Endothelial cell of umbilical vein (primary cell): ENCODE measurements at regions not wholly inside any gene's neighbourhood (a gene's known extent, or its start where the extent isn't known, plus 50 kb on each side); places are given as distances from the start of the nearest gene placed in this dataset.

Source experiments
- BruUV-seq: library from RNA; stranded (reverse); fragments of 400-500 nt; replicated peaks from 2 replicates; lab custom pipeline; 2021; lab: Mats Ljungman, UMichigan
- CTCF ChIA-PET: fragments of 300-600, 350-600 bp; sonication (Branson Sonifier 250); formaldehyde crosslinking; loops from one replicate; lab custom pipeline; 2021; ENCODE audit warnings: antibody characterized with exemption, inconsistent platforms; lab: Charles Lee
- POLR2A ChIA-PET: fragments of 300-600, 350-600 bp; sonication (Branson Sonifier 250); formaldehyde crosslinking; loops from one replicate; lab custom pipeline; 2021; ENCODE audit warnings: antibody characterized with exemption, inconsistent platforms; lab: Charles Lee
- DNase-seq: peaks from one replicate; pipeline ENCODE4 v3.0.0-alpha.2; 2011; ENCODE audit warnings: low read depth, low spot score
- FAIRE-seq: peaks from 2 replicates; lab custom pipeline; 2011; peaks lifted over from hg19 to GRCh38; lab: Jason Lieb, UNC
- H2AFZ ChIP-seq: 2 replicates; pipeline ENCODE4 v1.6.0; 2012; ENCODE audit warnings: low read depth, low read length, control low read depth, inconsistent platforms
- H3K27ac ChIP-seq: 2 replicates; pipeline ENCODE4 v1.5.1; 2011; ENCODE audit warnings: low read depth, mild to moderate bottlenecking, control low read depth, low read length, moderate library complexity; ENCODE audit not compliant: insufficient read depth
- H3K27me3 ChIP-seq, 2 experiments: 2 replicates each; pipeline versions ENCODE4 v1.6.0 to v1.6.1; 2011; ENCODE audit warnings: low read length in 2 of 2, mixed read lengths in 1 of 2; ENCODE audit not compliant: control insufficient read depth in 2 of 2, insufficient read depth in 2 of 2
- H3K36me3 ChIP-seq, 2 experiments: 2 replicates in 1 of 2; 3 replicates in 1 of 2; pipeline ENCODE4 v1.5.1; 2011; ENCODE audit warnings: low read length in 2 of 2, mild to moderate bottlenecking in 1 of 2, moderate library complexity in 1 of 2; ENCODE audit not compliant: control insufficient read depth in 2 of 2, insufficient read depth in 2 of 2; ENCODE audit errors: extremely low read depth in 1 of 2
- H3K4me1 ChIP-seq: 3 replicates; pipeline ENCODE4 v1.5.1; 2011; ENCODE audit warnings: mild to moderate bottlenecking, low read length; ENCODE audit not compliant: control insufficient read depth, insufficient read depth; ENCODE audit errors: extremely low read depth
- H3K4me2 ChIP-seq: 2 replicates; pipeline ENCODE4 v1.6.1; 2011; ENCODE audit warnings: low read length, control low read depth, mixed read lengths; ENCODE audit not compliant: insufficient read depth
- H3K4me3 ChIP-seq, 3 experiments: fragments of 200-600 bp in 1 of 3; sonication (generic), shearing (Covaris generic) in 1 of 3; replicated peaks in 1 of 3; 2 replicates each; pipeline ENCODE4 v1.5.1; 2011 to 2016; ENCODE audit warnings: control low read depth in 3 of 3, low read length in 3 of 3, mild to moderate bottlenecking in 2 of 3, inconsistent platforms in 1 of 3, low read depth in 1 of 3, moderate library complexity in 1 of 3; ENCODE audit not compliant: insufficient read depth in 1 of 3
- H3K79me2 ChIP-seq: 2 replicates; pipeline ENCODE4 v1.6.0; 2012; ENCODE audit warnings: low read length, inconsistent platforms; ENCODE audit not compliant: control insufficient read depth, insufficient read depth
- H3K9ac ChIP-seq: replicated peaks from 2 replicates; pipeline ENCODE3; 2011; ENCODE audit warnings: low read length, control low read depth; ENCODE audit not compliant: insufficient read depth; ENCODE audit errors: extremely low read depth
- H3K9me1 ChIP-seq: replicated peaks from 3 replicates; pipeline ENCODE4 v1.6.0; 2011; ENCODE audit warnings: mild to moderate bottlenecking, low read length; ENCODE audit not compliant: control insufficient read depth, insufficient read depth; ENCODE audit errors: extremely low read depth
- H3K9me3 ChIP-seq: replicated peaks from 2 replicates; pipeline ENCODE4 v1.5.1; 2012; ENCODE audit warnings: low read length, inconsistent platforms; ENCODE audit not compliant: control insufficient read depth, insufficient read depth
- H4K20me1 ChIP-seq: replicated peaks from 2 replicates; pipeline ENCODE3; 2011; ENCODE audit warnings: mild to moderate bottlenecking, low read length; ENCODE audit not compliant: control insufficient read depth, insufficient read depth; ENCODE audit errors: extremely low read depth
- CTCF ChIP-seq, 2 donors: IDR thresholded peaks; 1 replicate in 1 of 2; 2 replicates in 1 of 2; pipeline ENCODE4 v1.5.1; 2011; ENCODE audit warnings: low read length in 2 of 2, mild to moderate bottlenecking in 2 of 2, moderate library complexity in 2 of 2, control low read depth in 1 of 2, inconsistent platforms in 1 of 2, low read depth in 1 of 2; ENCODE audit not compliant: insufficient read depth in 1 of 2; ENCODE audit errors: extremely low read depth in 1 of 2
- EZH2 ChIP-seq: IDR thresholded peaks from 2 replicates; pipeline ENCODE4 v1.6.1; 2012; ENCODE audit warnings: borderline replicate concordance, low read depth, mild to moderate bottlenecking, moderate library complexity, low read length, inconsistent platforms; ENCODE audit not compliant: severe bottlenecking
- FOS ChIP-seq: IDR thresholded peaks from 2 replicates; pipeline ENCODE4 v1.6.1; 2011; ENCODE audit warnings: mild to moderate bottlenecking, low read length, moderate library complexity, borderline replicate concordance; ENCODE audit not compliant: insufficient read depth
- GATA2 ChIP-seq: IDR thresholded peaks from 2 replicates; pipeline ENCODE4 v1.7.0; 2011; ENCODE audit warnings: low read depth, mild to moderate bottlenecking, moderate library complexity, mixed read lengths, low read length; ENCODE audit not compliant: insufficient read length, insufficient read depth
- JUN ChIP-seq: IDR thresholded peaks from 2 replicates; pipeline ENCODE4 v1.6.1; 2011; ENCODE audit warnings: borderline replicate concordance, low read depth; ENCODE audit not compliant: insufficient read length, insufficient read depth
- MAX ChIP-seq: IDR thresholded peaks from 2 replicates; pipeline ENCODE4 v1.6.1; 2011; ENCODE audit not compliant: insufficient read depth, insufficient read length
- MYC ChIP-seq: IDR thresholded peaks from one replicate; pipeline ENCODE4 v1.6.1; 2011; ENCODE audit warnings: mild to moderate bottlenecking, low read depth, low read length
- POLR2A ChIP-seq: IDR thresholded peaks from 2 replicates; pipeline ENCODE4 v1.6.1; 2012; ENCODE audit warnings: low read depth, mild to moderate bottlenecking, control low read depth, low read length
- POLR2AphosphoS5 ChIP-seq: IDR thresholded peaks from 2 replicates; pipeline ENCODE4 v1.6.1; 2012; ENCODE audit warnings: low read depth, mild to moderate bottlenecking, control low read depth, low read length, moderate library complexity; ENCODE audit not compliant: insufficient read depth
- dilution Hi-C: fragments of 300-500 bp; cut with MboI; formaldehyde crosslinking; loops from one replicate; pipeline ENCODE4 v1.15.0; 2019; ENCODE audit warnings: low sequenced_read_pairs; ENCODE audit not compliant: extremely low pct_ligation_motif_present
- intact Hi-C: fragments of 100-400 bp; cut with micrococcal nuclease; formaldehyde crosslinking; loops from one replicate; pipeline ENCODE4 v1.10.0; 2022

GRCh38 chr2:223416815-223417610 is 185.1 kb downstream of the SCG2 start:
- dilution Hi-C loops (no loop called here), intact Hi-C loops (no loop called here)
- H3K27ac ChIP-seq, result no peak overlapping the region
- FAIRE-seq, result no peak
- TF ChIP-seq FOS, result no peak
- no peak for TF ChIP-seq CTCF (IDR thresholded peaks at IDR 0.05; ENCODE audit: extremely low read depth in 1 of 2, insufficient read depth in 1 of 2, low read depth in 1 of 2, low read length in 2 of 2)
- TF ChIP-seq MAX, result no peak
- TF ChIP-seq MYC, result no peak
- TF ChIP-seq JUN, result no peak
- no peak for TF ChIP-seq POLR2A
- TF ChIP-seq POLR2AphosphoS5, result no peak
- no peak for TF ChIP-seq EZH2
- TF ChIP-seq GATA2, result no peak
- no peak overlapping the region for H2AFZ ChIP-seq
- H3K9me1 ChIP-seq, result no peaks in the 10 kb centered on the region
- no peaks in the 10 kb centered on the region for H4K20me1 ChIP-seq
- H3K36me3 ChIP-seq, result no peaks in the 10 kb centered on the region
- ChIA-PET CTCF (no interaction called here), POLR2A (no interaction called here)
- no TSS peak for BruUV-seq
- no peaks in the 10 kb centered on the region for H3K27me3 ChIP-seq
- H3K4me2 ChIP-seq, result no peak overlapping the region
- no peaks in the 10 kb centered on the region for H3K4me1 ChIP-seq
- no peak overlapping the region for H3K4me3 ChIP-seq
- H3K9me3 ChIP-seq, result no peaks in the 10 kb centered on the region
- H3K9ac ChIP-seq, result no peak overlapping the region
- no peaks in the 10 kb centered on the region for H3K79me2 ChIP-seq
- DNase-seq, result no peak
